HG03439 (cell line): ENCODE measurements at regions not wholly inside any gene's neighbourhood (a gene's known extent, or its start where the extent isn't known, plus 50 kb on each side); places are given as distances from the start of the nearest gene placed in this dataset.
"Not testable (repeated sequence)": the region's sequence is repeated elsewhere in the genome, so short reads cannot be mapped to it uniquely, and the experiment has no call there.

ENCODE experiments used
- ATAC-seq: cut with Tn5 transposase; IDR thresholded peaks from one replicate; pipeline ENCODE4 v1.9.1; 2021; ENCODE audit warnings: mild to moderate bottlenecking, moderate library complexity; ENCODE audit not compliant: unreplicated experiment

- no peak for ATAC-seq
These were observed 101.3 kb downstream of the TMX1 start for GRCh38 chr14:51341338-51341737.

GRCh38 chr14:51342226-51342625 is 102.2 kb downstream of the TMX1 start:
- ATAC-seq, result no peak

DNA sequence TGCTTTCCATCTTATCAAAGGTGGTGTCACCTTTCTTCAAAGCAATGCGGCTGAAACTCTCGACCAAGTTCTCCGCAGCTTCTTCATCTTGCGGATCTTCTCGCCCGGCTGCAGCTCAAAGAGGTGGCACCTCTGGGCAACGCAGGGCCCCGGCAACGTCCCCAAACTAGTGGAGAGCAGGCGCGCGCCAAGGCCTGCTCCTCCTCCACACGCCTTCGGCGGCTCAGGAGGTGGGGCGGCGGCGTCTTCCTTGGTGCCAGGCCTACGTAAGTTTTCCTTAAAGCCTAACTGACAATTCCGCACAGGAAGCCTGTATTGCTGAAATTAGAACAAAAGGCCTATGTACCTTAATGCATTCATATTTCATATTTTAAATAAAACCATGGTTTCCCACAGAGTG is 112.0 kb downstream of the TMX1 start:
- ATAC-seq, result no peak

GRCh38 chr14:51353901-51354300 is 113.9 kb downstream of the TMX1 start:
- no peak for ATAC-seq

GRCh38 chr14:51354846-51355245 is 114.8 kb downstream of the TMX1 start:
- no peak for ATAC-seq

- ATAC-seq, result no peak
These were observed 116.3 kb downstream of the TMX1 start for GRCh38 chr14:51356381-51356780.

DNA sequence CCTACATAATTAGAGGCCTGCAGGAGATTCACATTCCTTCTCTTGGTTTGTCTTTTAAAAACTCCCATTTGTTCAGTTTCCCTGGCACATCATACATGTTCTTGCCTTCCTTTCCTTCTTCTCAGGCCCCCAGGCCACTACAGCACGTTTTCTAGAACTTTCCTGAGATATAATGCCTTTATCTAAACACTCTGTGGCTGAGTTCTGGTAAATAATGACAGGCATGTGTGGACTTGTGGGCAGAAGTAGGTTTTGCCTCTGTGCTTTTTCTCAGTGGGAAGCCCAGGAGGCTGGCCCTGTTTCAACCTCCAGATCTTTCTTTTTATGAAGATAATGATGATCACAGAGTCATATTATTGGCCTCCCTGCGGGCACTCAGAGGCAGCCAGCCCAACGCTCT is 117.2 kb downstream of the TMX1 start:
- no peak for ATAC-seq

DNA sequence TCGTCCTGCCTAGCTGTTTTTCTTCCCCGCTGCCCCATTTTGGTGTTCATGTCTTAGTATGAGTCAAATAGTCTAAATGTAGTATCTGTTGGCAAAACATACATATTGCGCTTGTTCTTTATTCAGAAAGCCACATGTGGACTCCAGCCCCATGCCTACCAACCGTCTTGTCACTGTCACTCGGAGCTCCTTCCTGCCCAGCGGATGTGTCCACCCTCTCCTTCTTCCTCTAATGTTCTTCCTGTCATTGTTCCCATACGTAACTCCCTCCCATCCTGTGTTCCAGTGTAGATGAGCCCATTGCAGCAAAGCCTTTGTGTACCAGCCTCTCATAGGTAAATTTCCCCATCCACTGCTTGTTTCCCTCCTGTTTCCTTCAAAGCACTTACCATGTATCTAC is 120.5 kb downstream of the TMX1 start:
- ATAC-seq, result no peak

DNA sequence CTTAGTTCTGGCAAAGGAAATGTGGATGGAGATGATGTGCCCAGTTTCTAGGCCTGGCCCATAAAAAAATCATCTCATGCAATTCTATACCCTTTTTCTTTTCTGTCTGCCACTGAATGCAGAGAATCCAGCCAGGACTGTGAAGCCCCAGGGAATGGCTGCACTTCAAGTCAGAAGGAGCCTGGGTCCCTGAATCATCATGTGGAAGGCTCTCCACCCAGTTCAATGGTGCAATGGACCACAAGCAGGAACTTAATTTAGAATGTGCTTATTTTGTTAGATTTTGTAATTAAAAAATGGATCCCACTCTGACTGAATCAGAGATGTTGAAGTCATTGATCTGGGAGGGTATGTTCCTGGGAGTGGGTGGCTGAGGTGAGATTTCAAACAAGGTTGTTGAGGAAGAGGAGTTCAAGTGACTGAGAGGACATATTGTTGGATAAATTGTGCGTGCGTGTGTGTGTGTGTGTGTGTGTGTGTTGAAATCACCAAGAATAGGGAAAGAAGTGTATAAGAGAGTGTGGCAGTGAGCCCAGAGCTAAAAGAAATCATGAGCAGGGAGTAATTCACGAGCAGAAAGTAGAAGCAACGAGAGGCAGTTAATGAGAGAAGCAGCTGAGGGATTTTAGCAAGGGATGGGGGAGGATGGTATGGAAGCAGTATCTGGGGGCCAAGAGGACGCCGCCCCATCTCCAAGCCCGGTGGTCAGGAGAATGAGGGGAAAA is 125.4 kb downstream of the TMX1 start:
- ATAC-seq, result no peak

DNA sequence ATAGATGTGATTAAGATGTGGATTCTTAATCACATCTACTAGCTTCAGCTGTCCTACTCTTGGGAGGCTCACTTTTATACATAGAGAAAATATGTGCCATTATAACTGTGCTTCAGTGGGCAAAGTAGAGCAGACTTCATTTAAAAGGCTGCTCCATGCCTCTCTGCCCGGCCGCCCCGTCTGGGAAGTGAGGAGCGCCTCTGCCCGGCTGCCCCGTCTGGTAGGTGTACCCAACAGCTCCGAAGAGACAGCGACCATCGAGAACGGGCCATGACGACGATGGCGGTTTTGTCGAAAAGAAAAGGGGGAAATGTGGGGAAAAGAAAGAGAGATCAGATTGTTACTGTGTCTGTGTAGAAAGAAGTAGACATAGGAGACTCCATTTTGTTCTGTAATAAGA is 126.4 kb downstream of the TMX1 start:
- ATAC-seq, result not testable (repeated sequence)

DNA sequence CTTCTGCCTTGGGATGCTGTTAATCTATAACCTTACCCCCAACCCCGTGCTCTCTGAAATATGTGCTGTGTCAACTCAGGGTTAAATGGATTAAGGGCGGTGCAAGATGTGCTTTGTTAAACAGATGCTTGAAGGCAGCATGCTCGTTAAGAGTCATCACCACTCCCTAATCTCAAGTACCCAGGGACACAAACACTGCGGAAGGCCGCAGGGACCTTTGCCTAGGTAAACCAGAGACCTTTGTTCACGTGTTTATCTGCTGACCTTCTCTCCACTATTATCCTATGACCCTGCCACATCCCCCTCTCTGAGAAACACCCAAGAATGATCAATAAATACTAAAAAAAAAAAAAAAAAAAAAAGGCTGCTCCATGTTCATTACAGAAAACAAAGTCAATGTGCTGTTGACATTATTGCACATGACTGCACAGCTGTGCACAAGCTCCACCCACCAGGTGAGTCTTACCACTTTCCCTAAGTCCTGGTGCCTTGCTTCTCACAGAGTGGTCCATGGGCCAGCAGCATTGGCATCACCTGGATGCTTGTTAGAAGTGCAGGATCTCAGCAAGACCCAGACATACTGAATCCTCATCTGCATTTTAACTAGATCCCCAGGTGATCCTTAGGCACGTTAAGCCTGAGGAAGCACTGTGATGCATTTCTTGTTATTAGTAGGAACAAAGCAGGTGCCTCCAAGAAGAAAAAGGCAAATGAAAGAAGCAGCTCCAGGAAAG is 127.0 kb downstream of the TMX1 start:
- ATAC-seq, result not testable (repeated sequence)

DNA sequence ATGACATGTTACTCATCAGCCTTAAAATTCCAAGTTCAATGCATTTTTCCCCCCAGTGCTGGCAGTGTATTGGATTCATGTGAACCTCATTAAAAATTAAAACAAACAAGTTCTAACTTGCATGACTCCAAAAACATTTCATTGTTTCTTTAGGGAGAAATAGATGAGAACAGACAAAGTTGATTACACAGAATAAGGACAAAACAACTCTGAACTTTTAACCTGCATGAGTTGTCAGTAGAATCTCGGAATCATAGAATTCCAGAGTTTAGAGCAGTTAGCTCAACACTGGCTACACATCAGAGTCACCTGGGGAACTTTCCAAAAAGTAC is 127.5 kb downstream of the TMX1 start:
- ATAC-seq, result no peak

DNA sequence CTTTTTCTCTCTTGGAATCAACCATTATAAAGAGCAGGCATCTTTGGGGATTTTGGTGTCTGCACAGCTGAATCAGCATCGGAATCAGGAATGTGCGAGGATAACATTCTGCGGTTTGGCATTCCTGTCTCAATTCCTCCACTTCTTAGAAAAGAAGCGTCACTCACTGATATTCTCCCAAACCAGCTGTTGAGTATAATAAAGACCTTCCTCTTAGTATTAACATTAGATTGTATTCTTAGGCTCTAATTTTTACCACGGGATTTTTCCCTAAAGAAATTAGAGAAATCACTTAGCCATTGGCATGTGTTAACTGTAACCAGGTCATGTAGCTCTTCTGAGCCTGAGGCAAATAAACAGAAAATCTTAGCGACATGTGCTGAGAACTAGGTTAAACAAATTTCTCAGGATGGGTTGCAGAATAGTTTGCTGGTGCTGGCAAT is 128.7 kb downstream of the TMX1 start:
- no peak for ATAC-seq

DNA sequence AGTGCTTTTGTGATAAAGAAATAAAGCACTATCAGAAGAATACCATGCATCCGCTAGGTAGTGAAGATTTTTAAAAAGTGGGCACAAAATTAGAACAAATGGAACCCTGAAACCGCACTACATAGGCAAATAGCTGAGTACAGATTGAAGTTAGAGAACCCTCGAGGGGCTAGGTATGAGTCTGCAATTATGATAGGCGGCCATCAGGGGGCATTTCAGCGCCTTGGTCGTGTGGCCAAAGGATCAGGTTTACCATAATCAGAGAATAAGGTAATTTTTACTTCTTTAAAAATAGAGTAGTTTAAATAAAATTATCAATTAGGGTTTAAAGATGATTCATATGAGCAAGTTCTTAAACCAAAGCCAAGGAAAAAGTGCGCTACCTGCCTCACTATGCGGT is 129.8 kb downstream of the TMX1 start:
- no peak for ATAC-seq

GRCh38 chr14:51370758-51371386 is 130.8 kb downstream of the TMX1 start:
- ATAC-seq, result no peak

GRCh38 chr14:51377186-51377585 is 137.1 kb downstream of the TMX1 start:
- ATAC-seq, result not testable (repeated sequence)

DNA sequence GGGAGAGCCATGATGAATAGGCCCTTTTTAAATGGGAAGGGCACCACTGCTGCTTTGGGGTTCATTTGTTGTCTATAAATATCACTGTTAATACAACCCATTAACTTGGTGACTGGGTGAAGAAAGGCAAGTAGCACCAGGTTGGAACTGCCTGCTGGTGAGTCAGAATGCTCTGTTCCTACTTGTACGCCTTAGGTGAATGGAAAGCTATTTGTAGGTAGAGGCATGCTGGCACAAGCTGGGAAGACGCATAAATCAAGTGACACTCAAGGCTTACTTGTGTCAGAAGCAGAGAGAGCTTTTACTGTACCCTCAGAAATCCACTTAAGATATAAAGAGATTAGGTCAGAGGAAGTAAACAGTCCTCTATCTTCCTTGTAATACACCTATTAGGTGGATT is 142.5 kb downstream of the TMX1 start:
- no peak for ATAC-seq

DNA sequence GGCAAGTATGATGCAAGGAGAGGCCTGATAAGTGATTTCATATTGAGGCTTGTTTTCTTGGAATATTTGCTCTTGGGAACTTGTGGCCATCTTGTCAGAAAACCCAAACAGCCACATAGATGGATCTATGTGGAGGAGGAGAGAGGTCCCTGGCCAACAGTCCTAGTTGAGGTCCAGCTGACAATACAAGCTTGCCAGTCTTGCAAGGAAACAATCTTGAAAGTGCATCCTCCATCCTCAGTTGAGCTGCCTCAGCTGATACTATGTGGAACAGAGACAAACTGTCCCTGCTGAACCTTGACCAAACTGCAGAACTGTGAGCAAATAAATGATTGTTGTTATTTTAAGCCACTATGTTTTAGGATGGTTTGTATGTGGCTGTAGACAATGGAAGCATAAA is 146.4 kb downstream of the TMX1 start:
- no peak for ATAC-seq

- ATAC-seq, result no peak
These were observed 147.1 kb downstream of the TMX1 start for GRCh38 chr14:51386983-51387735.

DNA sequence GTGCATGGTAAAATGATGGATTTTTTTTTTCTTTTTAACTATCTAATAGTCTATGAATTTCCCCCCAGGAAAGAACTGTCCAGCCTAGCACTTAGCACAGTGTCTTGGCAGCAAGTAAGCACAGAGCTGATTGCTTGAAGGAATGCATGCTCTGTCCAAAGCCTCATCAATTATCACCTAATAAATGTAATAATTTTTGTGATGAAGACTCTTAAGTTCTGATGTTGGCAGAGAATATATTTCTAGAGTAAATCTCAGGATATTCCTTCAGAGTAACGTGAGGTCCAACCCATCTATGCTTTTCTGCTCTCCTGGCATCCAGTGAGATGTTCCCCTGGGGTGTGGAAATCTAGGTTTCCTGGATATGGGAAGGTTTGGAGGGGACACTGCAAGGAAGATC is 152.4 kb downstream of the TMX1 start:
- ATAC-seq, result no peak

- ATAC-seq, result no peak
These were observed 154.3 kb downstream of the TMX1 start for GRCh38 chr14:51394384-51394783.
